GM12801 (cell line): ENCODE measurements at regions not wholly inside any gene's neighbourhood (a gene's known extent, or its start where the extent isn't known, plus 50 kb on each side); places are given as distances from the start of the nearest gene placed in this dataset.

Experiments used
- CTCF ChIP-seq: IDR thresholded peaks from one replicate; pipeline ENCODE4 v1.5.1; 2011; ENCODE audit warnings: control low read depth; ENCODE audit not compliant: insufficient read length; ENCODE audit errors: extremely low read depth

GRCh38 chr20:10877342-10877741, 203.5 kb upstream of the JAG1 start:
- TF ChIP-seq CTCF, result no peak

GRCh38 chr20:10883166-10883565, 209.4 kb upstream of the JAG1 start:
- no peak for TF ChIP-seq CTCF

GRCh38 chr20:10893321-10893720, 219.5 kb upstream of the JAG1 start:
- no peak for TF ChIP-seq CTCF

- TF ChIP-seq CTCF, result no peak
Measured at GRCh38 chr20:10897336-10897735, 223.5 kb upstream of the JAG1 start.

GRCh38 chr20:10898552-10898951, 224.8 kb upstream of the JAG1 start:
- no peak for TF ChIP-seq CTCF

- TF ChIP-seq CTCF, result no peak
Measured at GRCh38 chr20:10902174-10902573, 228.4 kb upstream of the JAG1 start.

GRCh38 chr20:10902576-10903282, 228.9 kb upstream of the JAG1 start:
- no peak for TF ChIP-seq CTCF
